BJ (cell line): ENCODE measurements at regions not wholly inside any gene's neighbourhood (a gene's known extent, or its start where the extent isn't known, plus 50 kb on each side); places are given as distances from the start of the nearest gene placed in this dataset.

Source experiments
- CTCF ChIA-PET: fragments of 350-600 bp; formaldehyde crosslinking; extraction: SDS; loops from one replicate; lab custom pipeline; 2021; ENCODE audit warnings: antibody characterized with exemption, inconsistent platforms; lab: Yijun Ruan, JAX
- POLR2A ChIA-PET: fragments of 300-600 bp; sonication (Branson Sonifier 250); formaldehyde crosslinking; extraction: SDS; loops from one replicate; lab custom pipeline; 2021; ENCODE audit warnings: antibody characterized with exemption; lab: Charles Lee
- DNase-seq: peaks from one replicate; pipeline ENCODE4 v3.0.0-alpha.2; 2011; ENCODE audit warnings: low read depth
- H3K27me3 ChIP-seq: 2 replicates; pipeline ENCODE4 v1.6.0; 2011; ENCODE audit warnings: low read length; ENCODE audit not compliant: control insufficient read depth, insufficient read depth
- H3K36me3 ChIP-seq: 2 replicates; pipeline ENCODE4 v1.5.1; 2011; ENCODE audit warnings: low read length; ENCODE audit not compliant: control insufficient read depth, insufficient read depth
- H3K4me3 ChIP-seq: 2 replicates; pipeline ENCODE4 v1.5.1; 2011; ENCODE audit warnings: low read depth, mild to moderate bottlenecking, control low read depth, low read length
- CTCF ChIP-seq: IDR thresholded peaks from 2 replicates; pipeline ENCODE4 v1.5.1; 2011; ENCODE audit warnings: low read depth, mild to moderate bottlenecking, control low read depth, inconsistent platforms, low read length, moderate library complexity; ENCODE audit not compliant: insufficient read depth

- no peak for TF ChIP-seq CTCF
- no peaks in the 10 kb centered on the region for H3K36me3 ChIP-seq
- H3K27me3 ChIP-seq = no peaks in the 10 kb centered on the region
- CTCF ChIA-PET = no interaction called here
- no peak for DNase-seq
- POLR2A ChIA-PET = no interaction called here
- no peak overlapping the region for H3K4me3 ChIP-seq
Measured at GRCh38 chr3:192001218-192001617, 540.3 kb downstream of the PYDC2 start.

GRCh38 chr3:192005989-192006388 is 545.0 kb downstream of the PYDC2 start:
- ChIA-PET CTCF (no interaction called here), POLR2A (no interaction called here)
- no peaks in the 10 kb centered on the region for H3K27me3 ChIP-seq
- H3K36me3 ChIP-seq = no peaks in the 10 kb centered on the region
- no peak overlapping the region for H3K4me3 ChIP-seq
- no peak for TF ChIP-seq CTCF
- DNase-seq = no peak

- no peak for TF ChIP-seq CTCF
- POLR2A ChIA-PET = no interaction called here
- Histone ChIP-seq H3K4me3 (no peak overlapping the region), H3K27me3 (no peaks in the 10 kb centered on the region), H3K36me3 (no peaks in the 10 kb centered on the region)
- DNase-seq = no peak
- CTCF ChIA-PET = interaction anchor here (1.3 kb wide), 1 partner anchor 11 kb away, joined by 3 read pairs; no protein-coding TSS in a partner anchor
Measured at GRCh38 chr3:192009903-192010302, 548.9 kb downstream of the PYDC2 start.

- no peak for TF ChIP-seq CTCF
- POLR2A ChIA-PET = no interaction called here
- DNase-seq = no peak
- Histone ChIP-seq H3K36me3 (no peaks in the 10 kb centered on the region), H3K4me3 (no peak overlapping the region), H3K27me3 (no peaks in the 10 kb centered on the region)
- CTCF ChIA-PET = no interaction called here
Measured at GRCh38 chr3:192010490-192010889, 549.5 kb downstream of the PYDC2 start.

DNA sequence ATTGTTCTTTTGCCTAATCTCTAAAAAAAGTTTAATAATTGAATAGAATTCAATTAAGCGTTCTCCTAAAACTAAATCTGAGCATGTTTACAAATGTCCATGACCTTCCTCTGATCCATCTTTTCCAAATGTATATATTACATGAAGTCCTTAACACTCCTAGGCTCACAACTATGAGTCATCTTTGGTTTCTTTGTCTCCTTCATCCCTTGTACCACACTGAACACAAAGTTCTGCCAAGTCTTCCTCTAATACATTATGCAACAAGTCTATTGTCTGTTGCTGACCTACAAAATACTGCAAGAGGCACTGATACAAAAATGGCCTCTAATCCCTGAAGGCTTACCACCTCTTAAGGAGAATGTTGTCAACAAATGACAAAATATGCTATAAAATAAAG is 550.2 kb downstream of the PYDC2 start:
- H3K27me3 ChIP-seq = no peaks in the 10 kb centered on the region
- no peaks in the 10 kb centered on the region for H3K36me3 ChIP-seq
- POLR2A ChIA-PET = no interaction called here
- no peak overlapping the region for H3K4me3 ChIP-seq
- no peak for DNase-seq
- TF ChIP-seq CTCF = no peak
- CTCF ChIA-PET = no interaction called here
